PFSK-1 (cell line): ENCODE measurements at regions not wholly inside any gene's neighbourhood (a gene's known extent, or its start where the extent isn't known, plus 50 kb on each side); places are given as distances from the start of the nearest gene placed in this dataset.

Experiments
- POLR2AphosphoS5 ChIP-seq: IDR thresholded peaks from 2 replicates; pipeline ENCODE4 v1.6.1; 2012; ENCODE audit warnings: low read depth, mild to moderate bottlenecking, control low read depth, low read length, moderate library complexity
- REST ChIP-seq, 2 experiments: IDR thresholded peaks; 2 replicates each; pipeline versions ENCODE4 v1.6.1 to v1.8.0; 2011 to 2012; ENCODE audit warnings: low read depth in 2 of 2, low read length in 2 of 2, control low read depth in 1 of 2, inconsistent platforms in 1 of 2, mild to moderate bottlenecking in 1 of 2, moderate library complexity in 1 of 2; ENCODE audit not compliant: insufficient read depth in 1 of 2

- TF ChIP-seq REST (IDR thresholded peaks at IDR 0.05; ENCODE audit: insufficient read depth in 1 of 2, low read depth in 2 of 2, low read length in 2 of 2) (no peak), POLR2AphosphoS5 (no peak)
Measured at GRCh38 chr2:35651688-35652323, 703.8 kb upstream of the CRIM1 start.
